Gastroesophageal sphincter (tissue), 3 donors: ENCODE measurements at regions not wholly inside any gene's neighbourhood (a gene's known extent, or its start where the extent isn't known, plus 50 kb on each side); places are given as distances from the start of the nearest gene placed in this dataset.

Source experiments
- POLR2A ChIP-seq, 2 donors: fragments of 450-650 bp; IDR thresholded peaks; one replicate each; pipeline ENCODE4 v1.6.1; 2017; ENCODE audit warnings: antibody characterized with exemption in 2 of 2, mild to moderate bottlenecking in 2 of 2, moderate library complexity in 1 of 2
- POLR2AphosphoS5 ChIP-seq: sonication (generic); formaldehyde crosslinking; IDR thresholded peaks from one replicate; pipeline ENCODE4 v1.6.1; 2017; ENCODE audit warnings: antibody characterized with exemption
- TF ChIP-seq, protein P1 (sequence below), 4 experiments: fragments of 200-600 bp in 2 of 4; fragments of 450-650 bp in 2 of 4; sonication (generic) in 1 of 4; IDR thresholded peaks; one replicate each; pipeline ENCODE4 v1.5.1; 2017 to 2019; ENCODE audit warnings: antibody characterized with exemption in 4 of 4, mild to moderate bottlenecking in 2 of 4, moderate library complexity in 2 of 4

DNA sequence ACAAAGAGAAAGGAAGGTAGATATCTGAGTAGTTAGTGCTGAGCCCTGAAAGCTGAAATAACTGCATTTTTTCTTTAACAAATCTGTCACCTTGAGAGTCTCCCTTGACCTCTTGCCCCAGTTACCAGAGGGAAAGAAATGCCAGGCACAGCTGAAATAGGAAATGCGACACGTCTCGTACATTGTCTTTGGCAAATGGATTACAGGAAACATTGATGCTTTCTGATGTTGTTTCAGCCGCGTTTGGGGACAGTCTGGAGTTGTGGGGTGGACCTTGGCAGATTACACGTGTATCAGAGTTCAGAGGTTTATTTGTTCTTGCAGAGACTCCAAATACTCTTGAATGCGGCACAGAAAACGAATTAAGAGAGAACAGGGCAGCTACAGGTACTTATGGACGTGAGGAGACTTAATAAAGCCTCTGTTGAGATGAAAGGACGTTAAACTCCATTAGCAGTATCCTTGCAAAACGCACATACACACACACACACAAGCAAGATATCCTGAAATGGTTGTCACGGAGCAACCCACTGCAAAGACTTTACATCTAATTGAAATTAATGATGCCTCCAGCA lies 272.8 kb upstream of the RORA start:
- TF ChIP-seq, protein P1, sequence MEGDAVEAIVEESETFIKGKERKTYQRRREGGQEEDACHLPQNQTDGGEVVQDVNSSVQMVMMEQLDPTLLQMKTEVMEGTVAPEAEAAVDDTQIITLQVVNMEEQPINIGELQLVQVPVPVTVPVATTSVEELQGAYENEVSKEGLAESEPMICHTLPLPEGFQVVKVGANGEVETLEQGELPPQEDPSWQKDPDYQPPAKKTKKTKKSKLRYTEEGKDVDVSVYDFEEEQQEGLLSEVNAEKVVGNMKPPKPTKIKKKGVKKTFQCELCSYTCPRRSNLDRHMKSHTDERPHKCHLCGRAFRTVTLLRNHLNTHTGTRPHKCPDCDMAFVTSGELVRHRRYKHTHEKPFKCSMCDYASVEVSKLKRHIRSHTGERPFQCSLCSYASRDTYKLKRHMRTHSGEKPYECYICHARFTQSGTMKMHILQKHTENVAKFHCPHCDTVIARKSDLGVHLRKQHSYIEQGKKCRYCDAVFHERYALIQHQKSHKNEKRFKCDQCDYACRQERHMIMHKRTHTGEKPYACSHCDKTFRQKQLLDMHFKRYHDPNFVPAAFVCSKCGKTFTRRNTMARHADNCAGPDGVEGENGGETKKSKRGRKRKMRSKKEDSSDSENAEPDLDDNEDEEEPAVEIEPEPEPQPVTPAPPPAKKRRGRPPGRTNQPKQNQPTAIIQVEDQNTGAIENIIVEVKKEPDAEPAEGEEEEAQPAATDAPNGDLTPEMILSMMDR (IDR thresholded peaks at IDR 0.05) = no peak
- TF ChIP-seq POLR2A (IDR thresholded peaks at IDR 0.05) (no peak), POLR2AphosphoS5 (no peak)
